NT2/D1 (cell line): ENCODE measurements at regions not wholly inside any gene's neighbourhood (a gene's known extent, or its start where the extent isn't known, plus 50 kb on each side); places are given as distances from the start of the nearest gene placed in this dataset.

ENCODE experiments used
- YY1 ChIP-seq: IDR thresholded peaks from 2 replicates; pipeline ENCODE4 v1.6.1; 2011; ENCODE audit not compliant: insufficient read length, insufficient read depth
- ZNF274 ChIP-seq: IDR thresholded peaks from 2 replicates; pipeline ENCODE4 v1.6.1; 2011; ENCODE audit warnings: mild to moderate bottlenecking, low read depth, low read length

DNA sequence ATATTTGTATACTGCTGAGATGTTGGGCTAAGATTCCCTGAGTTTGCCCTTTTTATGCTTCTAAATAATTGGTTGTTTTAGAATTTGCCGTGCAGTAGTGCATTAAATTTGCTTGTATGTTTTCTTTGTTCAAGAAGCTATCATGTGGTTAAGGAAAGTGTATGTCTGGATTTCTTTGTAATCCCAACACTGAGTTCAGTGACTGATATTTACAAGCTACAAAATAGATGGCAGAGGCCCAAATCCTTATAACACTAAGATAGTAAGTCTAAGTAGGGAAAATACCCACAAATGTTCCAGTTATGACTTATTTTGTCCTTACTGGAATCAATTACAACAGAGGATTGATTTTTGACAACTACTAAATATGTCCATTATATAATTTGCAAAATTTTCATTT lies 435.0 kb upstream of the KLF12 start:
- TF ChIP-seq YY1 (no peak), ZNF274 (no peak)
